Activated B cell treated with CpG ODN at 0.5 μM for 24 hours (primary cell): ENCODE measurements at regions not wholly inside any gene's neighbourhood (a gene's known extent, or its start where the extent isn't known, plus 50 kb on each side); places are given as distances from the start of the nearest gene placed in this dataset.

Experiments
- ATAC-seq: fragments of 200-7000 bp; cut with Tn5 transposase; one replicate; pipeline ENCODE4 v1.10.0; 2021; ENCODE audit warnings: low read depth, mild to moderate bottlenecking, moderate library complexity
- CTCF ChIA-PET: fragments of 350-600 bp; sonication (Branson Sonifier 250); formaldehyde crosslinking; loops from one replicate; lab custom pipeline; 2021; ENCODE audit warnings: antibody characterized with exemption; lab: Charles Lee
- POLR2A ChIA-PET: fragments of 350-600 bp; sonication (Branson Sonifier 250); formaldehyde crosslinking; loops from one replicate; lab custom pipeline; 2021; ENCODE audit warnings: antibody characterized with exemption; lab: Charles Lee
- DNase-seq: peaks from one replicate; pipeline ENCODE4 v3.0.0; 2022
- H3K27ac Mint-ChIP-seq: one replicate; pipeline ENCODE4 v1.8.0; 2020; ENCODE audit warnings: mixed read lengths
- H3K27me3 Mint-ChIP-seq: one replicate; pipeline ENCODE4 v1.8.0; 2021; ENCODE audit warnings: mixed read lengths
- H3K36me3 Mint-ChIP-seq: one replicate; pipeline ENCODE4 v1.8.0; 2021; ENCODE audit warnings: low read depth, mixed read lengths
- H3K4me1 Mint-ChIP-seq: one replicate; pipeline ENCODE4 v1.8.0; 2021; ENCODE audit warnings: mixed read lengths
- H3K4me3 Mint-ChIP-seq: one replicate; pipeline ENCODE4 v1.8.0; 2020; ENCODE audit warnings: mild to moderate bottlenecking, mixed read lengths
- H3K9me3 Mint-ChIP-seq: one replicate; pipeline ENCODE4 v1.8.0; 2020; ENCODE audit warnings: mixed read lengths
- CTCF ChIP-seq: fragments of 200-600 bp; IDR thresholded peaks from one replicate; pipeline ENCODE4 v1.8.0; 2022; ENCODE audit warnings: antibody characterized with exemption, mild to moderate bottlenecking
- intact Hi-C: fragments of 100-400 bp; cut with micrococcal nuclease; formaldehyde crosslinking; loops from one replicate; pipeline ENCODE4 v1.15.1; 2024

GRCh38 chr22:48259991-48260670, 1497.7 kb downstream of the TBC1D22A start:
- intact Hi-C loops, result no loop called here
- H3K27me3 Mint-ChIP-seq, result peaks cover 4% of the 10 kb centered on the region
- H3K27ac Mint-ChIP-seq, result no peak overlapping the region
- peaks cover 13% of the 10 kb centered on the region for H3K4me1 Mint-ChIP-seq
- no peaks in the 10 kb centered on the region for H3K9me3 Mint-ChIP-seq
- CTCF ChIA-PET, result no interaction called here
- DNase-seq (no peak), ATAC-seq (no peak)
- POLR2A ChIA-PET, result no interaction called here
- no peak overlapping the region for H3K4me3 Mint-ChIP-seq
- H3K36me3 Mint-ChIP-seq, result no peaks in the 10 kb centered on the region
- no peak for TF ChIP-seq CTCF

GRCh38 chr22:48258811-48259210, 1496.4 kb downstream of the TBC1D22A start:
- peaks cover 13% of the 10 kb centered on the region for H3K4me1 Mint-ChIP-seq
- intact Hi-C loops, result no loop called here
- ATAC-seq (no peak), DNase-seq (no peak)
- ChIA-PET POLR2A (no interaction called here), CTCF (no interaction called here)
- H3K36me3 Mint-ChIP-seq, result no peaks in the 10 kb centered on the region
- H3K9me3 Mint-ChIP-seq, result no peaks in the 10 kb centered on the region
- no peak overlapping the region for H3K27ac Mint-ChIP-seq
- H3K27me3 Mint-ChIP-seq, result peaks cover 8% of the 10 kb centered on the region
- no peak for TF ChIP-seq CTCF
- no peak overlapping the region for H3K4me3 Mint-ChIP-seq

- no peak overlapping the region for H3K4me3 Mint-ChIP-seq
- POLR2A ChIA-PET, result no interaction called here
- no peaks in the 10 kb centered on the region for H3K9me3 Mint-ChIP-seq
- CTCF ChIA-PET, result no interaction called here
- no peak for TF ChIP-seq CTCF
- peaks cover 13% of the 10 kb centered on the region for H3K4me1 Mint-ChIP-seq
- intact Hi-C loops, result no loop called here
- peak; percentile 45 for ATAC-seq
- H3K27ac Mint-ChIP-seq, result no peak overlapping the region
- no peaks in the 10 kb centered on the region for H3K36me3 Mint-ChIP-seq
- H3K27me3 Mint-ChIP-seq, result peaks cover 14% of the 10 kb centered on the region
- DNase-seq, result no peak
Observed at GRCh38 chr22:48258064-48258701, 1495.7 kb downstream of the TBC1D22A start.

- no peaks in the 10 kb centered on the region for H3K9me3 Mint-ChIP-seq
- no peaks in the 10 kb centered on the region for H3K36me3 Mint-ChIP-seq
- intact Hi-C loops, result no loop called here
- no peak for TF ChIP-seq CTCF
- H3K27me3 Mint-ChIP-seq, result peaks cover 14% of the 10 kb centered on the region
- DNase-seq (no peak), ATAC-seq (no peak)
- ChIA-PET POLR2A (no interaction called here), CTCF (no interaction called here)
- H3K27ac Mint-ChIP-seq, result no peak overlapping the region
- H3K4me3 Mint-ChIP-seq, result no peak overlapping the region
- H3K4me1 Mint-ChIP-seq, result peaks cover 13% of the 10 kb centered on the region
Observed at GRCh38 chr22:48257685-48258055, 1495.2 kb downstream of the TBC1D22A start.

- CTCF ChIA-PET, result no interaction called here
- H3K4me3 Mint-ChIP-seq, result no peak overlapping the region
- no peak overlapping the region for H3K27ac Mint-ChIP-seq
Observed at GRCh38 chr22:48256776-48257684, 1494.6 kb downstream of the TBC1D22A start.

More at GRCh38 chr22:48256776-48257684, 1494.6 kb downstream of the TBC1D22A start:
- intact Hi-C loops, result no loop called here
- peaks cover 13% of the 10 kb centered on the region for H3K4me1 Mint-ChIP-seq
- DNase-seq (no peak), ATAC-seq (no peak)
- peaks cover 14% of the 10 kb centered on the region for H3K27me3 Mint-ChIP-seq
- no peak for TF ChIP-seq CTCF
- H3K36me3 Mint-ChIP-seq, result no peaks in the 10 kb centered on the region
- no peaks in the 10 kb centered on the region for H3K9me3 Mint-ChIP-seq
- POLR2A ChIA-PET, result no interaction called here
